BJ (cell line): ENCODE measurements at regions not wholly inside any gene's neighbourhood (a gene's known extent, or its start where the extent isn't known, plus 50 kb on each side); places are given as distances from the start of the nearest gene placed in this dataset.
A peak's percentile ranks its signal among the peaks of the same experiment; 100 is the strongest.

ENCODE experiments used
- CTCF ChIA-PET: fragments of 350-600 bp; formaldehyde crosslinking; extraction: SDS; loops from one replicate; lab custom pipeline; 2021; ENCODE audit warnings: antibody characterized with exemption, inconsistent platforms; lab: Yijun Ruan, JAX
- POLR2A ChIA-PET: fragments of 300-600 bp; sonication (Branson Sonifier 250); formaldehyde crosslinking; extraction: SDS; loops from one replicate; lab custom pipeline; 2021; ENCODE audit warnings: antibody characterized with exemption; lab: Charles Lee
- DNase-seq: peaks from one replicate; pipeline ENCODE4 v3.0.0-alpha.2; 2011; ENCODE audit warnings: low read depth
- H3K27me3 ChIP-seq: 2 replicates; pipeline ENCODE4 v1.6.0; 2011; ENCODE audit warnings: low read length; ENCODE audit not compliant: control insufficient read depth, insufficient read depth
- H3K36me3 ChIP-seq: 2 replicates; pipeline ENCODE4 v1.5.1; 2011; ENCODE audit warnings: low read length; ENCODE audit not compliant: control insufficient read depth, insufficient read depth
- H3K4me3 ChIP-seq: 2 replicates; pipeline ENCODE4 v1.5.1; 2011; ENCODE audit warnings: low read depth, mild to moderate bottlenecking, control low read depth, low read length
- CTCF ChIP-seq: IDR thresholded peaks from 2 replicates; pipeline ENCODE4 v1.5.1; 2011; ENCODE audit warnings: low read depth, mild to moderate bottlenecking, control low read depth, inconsistent platforms, low read length, moderate library complexity; ENCODE audit not compliant: insufficient read depth

GRCh38 chr9:31290731-31291130, 1093.7 kb upstream of the ACO1 start:
- H3K4me3 ChIP-seq: no peak overlapping the region
- no peak for TF ChIP-seq CTCF
- H3K36me3 ChIP-seq: no peaks in the 10 kb centered on the region
- no peaks in the 10 kb centered on the region for H3K27me3 ChIP-seq
- DNase-seq: no peak
- ChIA-PET CTCF (no interaction called here), POLR2A (no interaction called here)

- Histone ChIP-seq H3K27me3 (no peaks in the 10 kb centered on the region), H3K4me3 (no peak overlapping the region), H3K36me3 (no peaks in the 10 kb centered on the region)
- POLR2A ChIA-PET: no interaction called here
- CTCF ChIA-PET: no interaction called here
- no peak for DNase-seq
- no peak for TF ChIP-seq CTCF
Measured at GRCh38 chr9:31302620-31303418, 1081.6 kb upstream of the ACO1 start.

- TF ChIP-seq CTCF: no peak
- no peak overlapping the region for H3K4me3 ChIP-seq
- no peaks in the 10 kb centered on the region for H3K36me3 ChIP-seq
- no peaks in the 10 kb centered on the region for H3K27me3 ChIP-seq
- CTCF ChIA-PET: no interaction called here
- peak; percentile 26 for DNase-seq
- POLR2A ChIA-PET: no interaction called here
Measured at GRCh38 chr9:31304576-31304975, 1079.9 kb upstream of the ACO1 start.

GRCh38 chr9:31314241-31314640, 1070.2 kb upstream of the ACO1 start:
- ChIA-PET POLR2A (no interaction called here), CTCF (no interaction called here)
- H3K27me3 ChIP-seq: no peaks in the 10 kb centered on the region
- H3K36me3 ChIP-seq: no peaks in the 10 kb centered on the region
- DNase-seq: no peak
- no peak for TF ChIP-seq CTCF
- no peak overlapping the region for H3K4me3 ChIP-seq

GRCh38 chr9:31320494-31320893, 1063.9 kb upstream of the ACO1 start:
- H3K27me3 ChIP-seq: no peaks in the 10 kb centered on the region
- ChIA-PET CTCF (no interaction called here), POLR2A (no interaction called here)
- H3K4me3 ChIP-seq: no peak overlapping the region
- DNase-seq: no peak
- TF ChIP-seq CTCF: no peak
- H3K36me3 ChIP-seq: no peaks in the 10 kb centered on the region
